ENCODE measurements at regions not wholly inside any gene's neighbourhood (a gene's known extent, or its start where the extent isn't known, plus 50 kb on each side); places are given as distances from the start of the nearest gene placed in this dataset.

- no peak for TF ChIP-seq POLR2A (IDR thresholded peaks at IDR 0.05)
- TF ChIP-seq CTCF (IDR thresholded peaks at IDR 0.05): peak; percentile 49 to 81 (median 69)
Measured at GRCh38 chr5:71782771-71783770, 64.0 kb downstream of the CARTPT start.

All from thyroid gland (tissue), 4 donors.